ENCODE measurements at regions not wholly inside any gene's neighbourhood (a gene's known extent, or its start where the extent isn't known, plus 50 kb on each side); places are given as distances from the start of the nearest gene placed in this dataset.

DNA sequence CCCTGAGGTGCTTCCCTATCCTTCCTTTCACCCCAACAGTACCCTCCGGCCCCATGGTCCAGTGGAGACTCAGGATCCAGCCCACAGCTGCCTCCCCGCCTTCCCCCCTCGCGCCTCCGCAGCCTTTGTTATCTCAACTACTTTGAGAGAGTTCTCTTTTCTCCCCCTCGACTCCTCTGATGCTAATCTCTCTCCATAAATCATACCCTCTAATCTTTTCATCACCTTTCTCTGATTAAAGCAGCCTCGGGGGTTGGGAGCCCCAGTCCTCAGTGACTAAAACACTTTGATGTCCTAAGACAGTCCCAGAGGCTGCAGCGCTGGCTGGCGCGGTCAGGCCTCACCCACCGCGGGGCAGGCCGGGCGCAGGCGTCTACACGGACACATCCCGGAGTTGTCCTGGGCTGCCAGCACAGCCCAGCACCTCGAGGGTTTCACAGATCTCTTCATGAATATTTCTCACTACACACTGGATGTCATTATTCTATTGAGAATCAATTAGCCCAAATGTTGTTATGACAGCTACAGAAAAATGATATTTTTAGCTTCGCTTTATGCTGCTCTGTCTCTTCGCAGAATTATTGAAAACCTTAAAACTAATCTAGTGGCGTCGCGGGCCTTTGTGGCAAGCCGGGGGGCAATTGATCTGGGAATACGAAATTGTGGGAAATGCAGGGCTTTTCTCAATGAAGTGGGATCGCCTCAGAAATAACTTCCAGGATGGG, 289.5 kb downstream of the RRAGC start:
- TF ChIP-seq POLR2A (IDR thresholded peaks at IDR 0.05) (no peak), CTCF (IDR thresholded peaks at IDR 0.05) (no peak), POLR2AphosphoS5 (IDR thresholded peaks at IDR 0.05) (no peak)
